Activated CD8-positive, alpha-beta memory T cell treated with anti-CD3 and anti-CD28 coated beads for 24 hours (primary cell): ENCODE measurements at regions not wholly inside any gene's neighbourhood (a gene's known extent, or its start where the extent isn't known, plus 50 kb on each side); places are given as distances from the start of the nearest gene placed in this dataset.

Source experiments
- DNase-seq: peaks from one replicate; pipeline ENCODE4 v3.0.0-alpha.2; 2020

DNA sequence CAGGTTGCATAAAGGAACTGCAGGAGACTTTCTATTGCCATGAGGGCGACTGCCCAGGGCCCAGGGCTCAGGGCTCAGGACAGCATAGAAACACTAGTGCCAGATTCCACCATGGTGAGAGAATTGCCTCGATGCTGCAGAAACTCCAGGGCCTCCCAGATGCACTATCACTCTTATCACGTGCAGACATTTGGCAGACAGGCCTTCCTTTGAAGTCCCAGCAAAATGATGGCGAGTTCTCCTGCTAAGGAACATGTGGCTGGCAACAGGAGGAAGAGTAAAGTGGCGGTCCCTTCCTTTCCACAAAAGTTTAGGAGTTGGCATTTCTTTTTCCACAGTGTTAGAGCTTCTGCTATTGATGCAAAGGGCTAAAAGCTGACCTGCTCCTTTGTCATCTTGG is 214.0 kb upstream of the LNX1 start:
- DNase-seq = no peak

- DNase-seq = peak; percentile 56
These were observed 213.4 kb upstream of the LNX1 start for GRCh38 chr4:53804719-53805118.

DNA sequence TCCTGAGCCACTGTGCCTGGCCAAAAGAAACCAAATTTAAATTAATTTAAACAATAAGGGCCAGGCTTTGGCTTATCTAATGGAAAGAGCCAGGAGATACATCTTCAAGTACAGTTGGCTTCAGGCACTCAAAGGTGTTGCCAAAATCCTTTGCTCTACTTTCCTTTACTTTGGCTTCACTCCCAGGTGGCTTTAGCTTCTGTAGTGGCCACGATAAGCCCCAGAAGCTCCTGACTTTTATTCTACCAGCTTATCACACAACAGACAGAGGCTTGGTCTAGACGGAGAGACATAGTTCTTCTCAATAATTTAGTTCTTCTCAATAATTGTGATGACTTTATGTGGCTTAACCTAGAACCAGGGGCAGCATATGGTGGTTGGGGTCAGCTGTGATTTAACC is 211.2 kb upstream of the LNX1 start:
- no peak for DNase-seq

DNA sequence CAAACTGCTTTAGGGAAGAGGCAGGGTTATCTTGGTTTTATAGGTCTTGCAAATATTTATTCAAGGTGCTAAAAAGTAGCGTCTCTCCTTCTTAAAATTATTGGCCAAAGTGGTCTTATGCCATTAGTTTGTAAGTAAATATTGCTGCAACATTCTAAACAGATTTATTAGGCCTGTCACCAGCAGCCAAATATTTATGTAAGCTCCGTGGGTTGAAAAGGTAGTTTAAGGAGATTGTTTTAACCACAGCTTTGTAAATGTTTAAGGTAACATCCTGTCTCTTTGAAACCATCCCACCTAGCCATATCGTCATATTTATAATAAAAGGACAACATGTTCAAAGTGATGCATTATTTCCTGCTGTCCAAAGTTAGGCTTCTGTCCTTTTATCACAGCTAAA is 210.1 kb upstream of the LNX1 start:
- no peak for DNase-seq

- DNase-seq = no peak
These were observed 209.5 kb upstream of the LNX1 start for GRCh38 chr4:53800741-53801140.

GRCh38 chr4:53793096-53793495 is 201.8 kb upstream of the LNX1 start:
- DNase-seq = no peak

- no peak for DNase-seq
These were observed 199.0 kb upstream of the LNX1 start for GRCh38 chr4:53790286-53790685.

DNA sequence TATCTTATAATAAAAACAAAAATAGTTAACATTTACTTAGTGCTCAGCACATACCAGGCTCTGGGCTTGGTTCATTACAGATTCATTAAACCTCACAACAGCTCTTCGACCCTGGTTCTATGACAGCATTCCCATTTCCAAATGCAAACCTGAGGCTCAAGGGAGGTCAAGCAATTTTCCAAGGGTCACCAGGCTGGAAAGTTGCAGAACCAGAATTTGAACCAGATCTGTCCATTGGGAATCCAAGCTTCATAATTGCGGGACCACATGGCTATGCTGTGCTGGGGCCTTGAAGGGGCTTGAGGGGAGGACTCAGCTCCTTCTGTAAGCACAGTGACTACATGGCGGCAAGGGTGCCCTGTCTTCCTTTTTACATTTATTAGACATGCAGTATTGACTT is 197.3 kb upstream of the LNX1 start:
- no peak for DNase-seq

DNA sequence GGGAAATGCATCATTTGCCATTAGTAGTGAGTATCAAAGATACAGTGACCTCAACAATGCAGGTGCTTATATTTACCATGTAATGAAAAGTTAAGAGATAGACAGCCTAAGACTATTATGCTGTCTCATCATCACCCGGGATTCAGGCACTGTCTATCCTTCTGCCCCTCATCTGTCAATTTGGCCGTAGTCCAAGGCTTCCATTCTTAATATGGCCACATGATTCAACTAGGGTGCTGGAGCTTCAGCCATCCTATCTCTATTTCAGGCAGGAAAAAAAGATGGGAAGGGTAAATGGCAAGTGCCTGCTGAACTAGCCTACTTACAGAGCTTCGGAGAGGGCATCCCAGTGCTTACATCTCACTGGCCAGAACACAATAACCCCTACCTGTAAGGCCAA is 196.7 kb upstream of the LNX1 start:
- no peak for DNase-seq

DNA sequence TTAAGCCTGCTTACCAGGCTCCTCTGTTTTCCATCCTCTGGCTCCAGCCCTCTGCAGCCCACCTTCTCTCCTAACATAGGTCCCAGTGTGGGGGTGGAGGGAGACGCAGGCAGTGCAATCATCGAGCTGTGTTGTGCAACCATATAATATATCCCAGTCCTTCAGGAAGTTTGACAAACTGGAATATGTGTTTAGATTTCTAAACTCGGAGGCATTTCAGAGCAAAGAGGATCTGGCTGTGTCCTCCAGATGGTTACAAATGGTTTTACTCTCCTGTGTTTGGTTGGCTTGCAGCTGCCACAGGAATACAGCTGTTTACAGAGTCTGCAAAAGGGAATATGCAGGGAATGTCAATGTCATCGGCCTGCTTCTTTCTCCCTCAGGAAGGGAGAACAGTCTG is 195.3 kb upstream of the LNX1 start:
- DNase-seq = no peak

GRCh38 chr4:53785996-53786395 is 194.7 kb upstream of the LNX1 start:
- DNase-seq = no peak

- no peak for DNase-seq
These were observed 192.8 kb upstream of the LNX1 start for GRCh38 chr4:53784112-53784511.

- DNase-seq = no peak
These were observed 192.0 kb upstream of the LNX1 start for GRCh38 chr4:53783208-53783859.

GRCh38 chr4:53782458-53782845 is 191.2 kb upstream of the LNX1 start:
- no peak for DNase-seq

DNA sequence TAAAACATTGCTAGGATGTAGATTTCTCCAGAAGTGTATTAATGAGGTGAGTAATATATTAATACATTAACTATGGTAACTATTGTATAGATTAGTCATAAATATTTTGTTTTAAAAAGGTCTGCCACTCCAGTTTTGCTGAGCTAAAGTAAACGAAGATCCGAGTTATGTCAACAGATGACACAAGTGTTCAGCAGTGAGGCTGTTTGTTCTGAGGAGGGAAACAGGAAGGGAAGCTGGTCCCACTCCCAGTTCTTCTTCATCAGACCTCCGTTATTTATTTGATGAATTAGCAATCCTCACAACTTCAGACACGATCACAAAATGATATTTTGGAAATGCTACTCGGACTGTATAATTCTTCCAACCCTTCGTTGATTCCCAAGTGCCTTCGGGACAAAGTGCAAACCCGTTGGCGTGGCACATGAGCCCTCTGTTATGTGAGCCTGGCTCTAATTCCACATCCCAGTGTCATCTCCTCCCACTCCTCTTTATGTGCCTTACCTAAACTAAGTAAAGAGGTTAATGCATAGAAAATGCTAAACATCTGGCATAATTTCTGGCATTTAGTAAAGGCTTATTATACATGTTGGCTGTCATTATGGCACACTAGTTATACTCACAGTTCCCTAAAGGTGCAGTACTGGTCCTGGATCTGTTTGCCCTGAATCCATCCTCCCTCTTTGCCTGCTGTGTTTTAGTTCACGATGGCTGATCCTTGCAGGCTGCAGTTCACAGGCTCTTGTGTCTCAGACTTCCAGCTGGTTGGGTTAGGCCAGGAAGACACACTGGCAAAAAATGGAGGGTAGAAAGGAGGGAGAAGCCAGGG is 190.6 kb upstream of the LNX1 start:
- DNase-seq = no peak

- DNase-seq = no peak
These were observed 189.6 kb upstream of the LNX1 start for GRCh38 chr4:53780736-53781400.

DNA sequence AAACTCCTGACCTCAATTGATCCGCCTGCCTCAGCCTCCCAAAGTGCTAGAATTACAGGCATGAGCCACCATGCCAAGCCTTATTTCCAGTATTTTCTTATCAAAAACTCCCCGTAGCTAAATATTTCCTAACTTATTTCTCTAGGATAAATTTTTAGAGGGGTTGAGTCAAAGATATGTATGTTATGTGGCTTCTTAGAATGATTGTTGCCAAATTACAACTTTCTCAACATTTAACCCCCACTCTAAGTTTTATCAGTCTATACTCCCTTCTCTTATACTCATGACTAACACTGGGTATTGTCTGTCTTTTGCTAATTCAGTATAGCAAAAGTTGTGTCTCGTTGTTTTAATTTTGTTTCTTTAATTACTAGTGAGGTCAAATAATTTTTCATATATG is 187.7 kb upstream of the LNX1 start:
- DNase-seq = no peak

- no peak for DNase-seq
These were observed 186.9 kb upstream of the LNX1 start for GRCh38 chr4:53778155-53778554.

DNA sequence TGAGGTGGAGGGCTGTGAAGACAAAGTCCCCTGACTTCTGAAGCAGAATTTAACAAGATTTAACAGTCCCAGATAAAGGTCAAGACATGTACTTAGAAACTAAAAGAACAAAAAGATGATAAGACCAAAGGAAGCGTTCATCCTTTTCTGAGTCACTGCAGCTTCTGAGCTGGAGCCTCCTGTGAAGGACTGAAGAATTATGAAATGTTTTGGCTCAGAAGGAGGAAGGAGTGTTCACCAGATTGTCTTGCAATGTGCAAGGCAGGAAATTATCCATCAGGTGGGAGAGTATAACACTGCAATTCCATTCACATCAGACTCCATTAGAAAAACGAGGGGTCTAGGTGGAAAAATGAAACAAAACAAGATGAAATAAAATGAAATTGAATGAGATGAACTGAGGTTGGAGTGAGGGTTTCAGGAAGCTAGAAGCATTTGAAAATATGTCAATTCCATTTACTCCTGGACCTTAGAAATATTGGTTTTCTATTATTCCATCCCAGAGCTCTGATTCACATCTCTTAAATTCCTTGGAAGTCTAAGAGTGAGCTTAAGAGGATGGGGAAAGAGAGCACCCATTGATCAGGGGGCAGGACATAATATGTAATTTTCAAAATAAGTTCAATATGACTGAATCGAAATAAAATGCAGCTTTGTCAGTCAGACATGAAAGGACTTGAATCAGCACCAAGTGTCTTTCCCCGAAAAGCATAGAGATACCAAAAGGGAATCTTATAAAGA is 186.1 kb upstream of the LNX1 start:
- no peak for DNase-seq

DNA sequence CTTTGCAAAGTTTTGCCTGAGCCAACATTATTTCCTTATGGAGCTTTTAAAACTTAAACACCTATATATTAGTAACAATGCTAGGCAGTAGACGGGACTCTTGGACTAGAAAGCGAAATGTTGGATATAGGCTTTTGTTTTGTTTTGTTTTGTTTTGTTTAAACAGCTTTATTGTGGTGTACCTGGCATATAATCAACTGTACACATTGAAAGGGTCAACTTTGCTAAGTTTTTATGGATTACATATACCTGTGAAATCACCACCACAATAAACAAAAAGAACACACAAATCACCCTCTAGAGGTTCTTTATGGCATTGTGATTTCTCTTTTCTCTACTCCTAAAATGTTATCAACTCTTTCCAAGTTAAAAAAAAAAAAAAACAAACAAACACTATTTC is 184.9 kb upstream of the LNX1 start:
- DNase-seq = no peak

DNA sequence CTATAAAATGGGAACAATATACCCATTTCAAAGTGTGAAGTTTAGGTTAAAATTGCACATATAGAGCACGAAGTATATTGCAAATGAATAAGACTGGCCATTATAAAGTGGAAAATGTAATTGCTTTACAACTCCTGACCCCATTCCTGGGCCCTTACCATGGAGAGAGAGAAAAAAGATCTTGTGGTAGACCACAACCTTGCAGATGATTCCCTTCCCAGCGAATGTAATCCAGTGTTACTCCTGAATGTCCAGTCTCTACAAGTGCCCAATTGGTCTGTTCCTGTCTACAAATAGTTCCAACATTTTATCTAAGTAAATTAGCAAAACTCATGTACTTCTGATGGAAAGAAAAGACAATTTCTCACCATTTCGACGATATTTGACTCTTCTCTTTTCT is 184.1 kb upstream of the LNX1 start:
- DNase-seq = no peak

- no peak for DNase-seq
These were observed 180.0 kb upstream of the LNX1 start for GRCh38 chr4:53771326-53771725.

DNA sequence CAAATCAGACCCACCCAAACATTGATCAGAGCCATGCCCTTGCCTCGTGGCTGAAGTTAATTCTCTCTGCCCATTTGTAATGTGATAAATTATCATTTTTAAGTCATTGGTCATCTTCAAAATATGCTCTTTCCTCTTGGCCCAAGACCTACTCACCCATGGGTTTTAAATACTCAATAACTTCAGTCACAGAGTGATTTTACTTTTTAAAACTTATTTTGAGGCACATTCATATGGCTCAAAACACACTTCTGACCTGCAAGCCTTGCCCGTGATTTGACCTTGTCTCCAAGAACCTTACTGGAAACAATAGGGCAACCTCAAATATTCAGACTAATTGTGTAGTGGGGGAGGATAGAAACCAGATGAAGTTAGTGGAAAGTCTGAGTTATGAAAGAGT is 176.2 kb upstream of the LNX1 start:
- no peak for DNase-seq
